Islet of Langerhans (tissue), 1 donor: ENCODE measurements at regions not wholly inside any gene's neighbourhood (a gene's known extent, or its start where the extent isn't known, plus 50 kb on each side); places are given as distances from the start of the nearest gene placed in this dataset.
"Not testable (repeated sequence)": the region's sequence is repeated elsewhere in the genome, so short reads cannot be mapped to it uniquely, and the experiment has no call there.

Source experiments
- FAIRE-seq: peaks from one replicate; lab custom pipeline; 2011; peaks lifted over from hg19 to GRCh38; lab: Jason Lieb, UNC

GRCh38 chr12:84036912-84037311 is 875.7 kb downstream of the SLC6A15 start:
- no peak for FAIRE-seq

- FAIRE-seq: no peak
Measured at GRCh38 chr12:84035766-84036165, 876.8 kb downstream of the SLC6A15 start.

- FAIRE-seq: no peak
Measured at GRCh38 chr12:84034871-84035270, 877.7 kb downstream of the SLC6A15 start.

GRCh38 chr12:84033162-84033561 is 879.4 kb downstream of the SLC6A15 start:
- no peak for FAIRE-seq

- FAIRE-seq: not testable (repeated sequence)
Measured at GRCh38 chr12:84018556-84019179, 893.9 kb downstream of the SLC6A15 start.

GRCh38 chr12:84016956-84017355 is 895.6 kb downstream of the SLC6A15 start:
- no peak for FAIRE-seq

DNA sequence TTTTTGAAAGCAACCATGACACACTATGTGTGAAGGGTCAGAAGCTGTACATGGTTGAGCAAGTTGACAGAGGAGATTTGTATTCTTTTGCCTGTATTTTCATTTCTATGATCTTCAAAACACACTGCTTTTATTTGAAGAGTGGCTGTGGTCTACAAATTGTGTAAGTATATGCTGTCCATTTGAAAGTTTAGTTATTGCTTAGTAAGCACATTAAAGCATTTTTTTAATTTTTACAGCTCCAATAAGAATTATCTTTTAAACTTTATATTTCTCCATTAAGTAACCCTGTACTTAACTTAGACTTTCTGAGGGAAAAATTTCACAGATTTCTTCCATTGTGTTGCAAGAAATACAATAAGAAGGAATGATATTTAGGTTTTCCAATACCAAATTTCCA is 915.2 kb downstream of the SLC6A15 start:
- no peak for FAIRE-seq

DNA sequence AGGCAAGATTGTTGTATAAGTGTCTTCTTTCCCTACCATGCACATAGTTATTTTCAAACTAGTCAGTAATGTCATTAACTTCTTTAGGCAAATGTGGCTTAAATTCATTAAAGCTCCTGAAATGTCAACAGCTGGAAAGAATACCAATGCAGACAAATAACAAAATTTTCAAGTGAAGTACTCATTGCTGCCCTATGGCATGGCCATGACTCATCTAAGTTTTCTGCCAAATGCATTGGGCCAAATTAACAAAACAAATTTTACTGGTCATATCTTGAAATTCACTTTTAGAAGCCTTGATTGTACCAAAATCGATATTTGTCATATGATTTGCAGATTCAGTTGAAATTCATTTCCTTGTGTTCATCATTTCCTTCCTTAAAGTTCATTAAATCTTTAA is 915.9 kb downstream of the SLC6A15 start:
- no peak for FAIRE-seq

DNA sequence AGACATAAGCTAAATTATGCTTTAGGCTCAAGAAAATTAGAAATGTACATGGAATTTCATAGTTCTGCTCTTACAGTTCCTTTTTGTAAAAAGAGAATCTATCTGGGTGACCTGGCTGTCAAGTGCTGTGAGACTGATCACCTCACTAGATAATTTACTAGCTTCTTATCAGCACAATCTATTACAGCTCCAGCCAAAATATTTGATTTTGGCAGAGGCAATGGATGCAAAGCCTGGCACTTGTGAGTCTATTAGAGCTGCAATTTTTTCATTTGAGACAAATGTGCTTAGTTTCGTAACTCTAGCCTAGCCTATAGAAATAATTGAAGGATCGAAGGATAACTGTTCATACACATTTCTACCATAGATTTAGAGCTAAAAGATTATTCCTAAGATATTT is 927.5 kb downstream of the SLC6A15 start:
- no peak for FAIRE-seq

- no peak for FAIRE-seq
Measured at GRCh38 chr12:83980398-83980797, 932.2 kb downstream of the SLC6A15 start.

DNA sequence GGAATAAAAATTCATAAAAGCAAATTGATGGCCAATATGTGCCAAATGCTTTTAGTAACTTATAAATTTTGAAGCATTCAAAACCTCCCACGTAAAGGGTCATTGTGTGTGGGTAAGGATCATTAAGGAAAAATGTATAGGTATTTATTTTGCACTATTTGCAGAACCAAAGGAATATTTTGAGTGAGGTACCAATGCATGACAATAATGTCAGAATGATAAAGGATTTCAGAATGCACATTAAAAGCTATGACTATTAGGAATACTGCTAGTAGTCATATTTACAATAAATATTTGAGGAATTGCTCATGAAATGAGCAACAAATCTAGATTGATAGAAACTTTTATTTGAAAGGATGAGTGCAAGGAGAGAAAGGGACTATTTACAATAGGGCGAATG is 932.8 kb downstream of the SLC6A15 start:
- FAIRE-seq: no peak

GRCh38 chr12:83971781-83972180 is 940.8 kb downstream of the SLC6A15 start:
- FAIRE-seq: no peak

DNA sequence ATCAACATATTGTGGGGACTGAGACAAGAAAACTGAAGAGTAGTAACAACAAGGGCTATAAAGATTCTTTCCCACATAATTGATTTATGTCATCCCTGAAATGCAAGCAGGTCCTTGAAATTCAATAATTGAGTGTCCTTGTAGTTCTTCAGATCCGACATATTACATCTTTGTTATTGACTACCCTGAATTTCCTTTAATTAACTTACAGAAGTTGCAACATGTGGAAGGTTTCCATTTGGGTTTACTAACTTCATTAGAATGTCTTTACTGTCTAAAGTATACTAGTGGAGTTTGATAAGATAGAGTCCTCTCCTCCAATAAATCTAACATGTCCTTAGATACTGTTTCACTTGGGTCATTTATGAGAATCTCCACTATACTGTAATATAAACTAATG is 951.8 kb downstream of the SLC6A15 start:
- FAIRE-seq: no peak

- no peak for FAIRE-seq
Measured at GRCh38 chr12:83958997-83959396, 953.6 kb downstream of the SLC6A15 start.

- FAIRE-seq: no peak
Measured at GRCh38 chr12:83954956-83955601, 957.5 kb downstream of the SLC6A15 start.

DNA sequence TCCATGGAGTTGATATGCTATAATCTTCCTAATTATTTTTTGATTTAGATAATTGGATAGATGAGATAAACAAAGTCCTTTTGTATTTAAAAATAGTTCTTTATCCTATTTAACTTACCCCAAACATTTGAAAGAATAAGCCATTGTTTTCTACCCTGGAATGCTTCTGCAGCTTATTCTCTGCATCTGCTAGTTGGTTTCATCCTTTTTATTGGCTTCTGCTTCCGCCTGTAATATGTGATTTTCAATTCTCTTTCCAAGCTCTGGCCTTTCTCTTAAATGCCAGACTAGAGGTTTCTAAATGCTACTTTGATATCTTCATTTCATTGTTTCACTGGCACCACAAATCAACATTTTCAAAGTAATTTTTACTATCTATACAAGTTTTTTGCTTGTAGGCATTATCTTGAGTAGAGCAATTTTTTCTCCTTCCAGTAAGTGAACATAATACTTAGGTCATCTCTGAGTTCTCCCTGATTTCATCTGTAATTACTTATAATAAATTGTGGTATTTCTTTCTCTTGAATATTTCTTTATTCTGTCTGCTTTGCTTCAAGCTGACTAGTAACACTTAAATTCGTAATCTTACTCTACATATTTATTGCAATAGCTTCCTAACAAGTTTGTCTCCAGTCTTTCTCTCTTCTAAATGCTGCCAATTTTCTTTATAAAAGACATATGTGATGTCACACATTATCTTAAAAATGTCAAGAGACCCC is 958.4 kb downstream of the SLC6A15 start:
- no peak for FAIRE-seq

GRCh38 chr12:83945871-83946270 is 966.7 kb downstream of the SLC6A15 start:
- no peak for FAIRE-seq

- no peak for FAIRE-seq
Measured at GRCh38 chr12:83939718-83940117, 972.9 kb downstream of the SLC6A15 start.

GRCh38 chr12:83933615-83934014 is 979.0 kb downstream of the SLC6A15 start:
- FAIRE-seq: peak; percentile 21

GRCh38 chr12:83932011-83932410 is 980.6 kb downstream of the SLC6A15 start:
- FAIRE-seq: no peak

DNA sequence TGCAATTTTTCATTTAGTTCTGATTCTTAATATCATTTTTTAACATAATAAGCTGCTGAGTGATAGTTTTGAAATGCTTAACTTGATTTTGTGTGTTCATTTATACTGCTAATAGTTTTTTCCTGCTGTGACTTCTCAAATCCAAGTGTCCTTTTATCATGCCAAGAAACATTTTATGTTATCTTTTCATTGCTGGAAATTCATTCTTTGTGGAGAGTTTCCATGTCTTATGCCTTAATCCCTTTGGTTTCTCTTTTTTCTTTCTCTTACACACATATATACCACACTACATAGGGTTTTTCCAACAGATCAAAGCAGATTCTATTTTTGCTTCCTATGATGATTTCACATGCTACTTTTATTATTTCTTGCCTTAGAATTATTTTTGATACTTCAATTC is 981.1 kb downstream of the SLC6A15 start:
- no peak for FAIRE-seq

DNA sequence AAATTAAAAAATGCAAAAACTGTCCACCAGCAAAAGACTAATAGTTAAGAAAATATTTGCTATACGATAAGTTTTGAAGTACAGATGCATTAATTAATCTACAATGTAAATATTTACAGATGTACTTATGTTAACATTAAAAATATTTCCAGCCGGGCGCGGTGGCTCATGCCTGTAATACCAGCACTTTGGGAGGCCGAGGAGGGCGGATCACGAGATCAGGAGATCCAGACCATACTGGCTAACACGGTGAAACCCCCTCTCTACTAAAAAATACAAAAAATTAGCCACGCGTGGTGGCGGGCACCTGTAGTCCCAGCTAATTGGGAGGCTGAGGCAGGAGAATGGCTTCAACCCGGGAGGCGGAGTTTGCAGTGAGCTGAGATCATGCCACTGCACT is 982.8 kb downstream of the SLC6A15 start:
- not testable (repeated sequence) for FAIRE-seq

DNA sequence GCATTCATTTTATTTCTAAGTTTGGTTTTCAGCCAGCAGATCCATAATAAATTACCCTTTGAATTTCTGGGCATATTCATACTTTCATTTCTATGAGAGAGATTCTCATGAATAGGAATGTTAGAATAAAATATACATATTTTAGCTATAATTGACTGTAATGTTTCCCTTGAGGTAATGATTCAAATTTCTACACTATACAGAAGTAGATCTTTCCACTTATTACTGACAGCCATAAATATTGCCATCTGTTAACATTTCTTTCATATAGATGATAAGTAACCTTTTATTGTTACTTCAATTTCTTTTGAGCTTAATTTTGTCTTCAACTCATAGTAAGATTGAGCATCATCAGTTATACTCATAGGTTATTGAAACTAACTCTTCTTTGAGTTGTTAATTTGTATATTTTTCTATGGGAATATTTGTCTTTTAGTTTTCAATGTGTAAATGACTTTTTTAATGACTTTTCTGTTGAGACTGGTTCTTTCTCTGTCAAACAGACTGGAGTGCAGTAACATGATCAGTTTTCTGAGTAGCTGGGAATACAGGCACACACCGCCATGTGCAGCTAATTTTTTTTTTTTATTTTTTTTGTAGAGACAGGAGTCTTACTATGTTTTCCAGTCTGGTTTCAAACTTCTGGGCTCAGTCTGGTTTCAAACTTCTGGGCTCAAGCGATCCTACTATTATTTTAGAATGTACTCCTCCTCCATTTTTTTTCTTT is 991.6 kb downstream of the SLC6A15 start:
- peak; percentile 13 for FAIRE-seq
